Stomach (tissue), 4 donors: ENCODE measurements at regions not wholly inside any gene's neighbourhood (a gene's known extent, or its start where the extent isn't known, plus 50 kb on each side); places are given as distances from the start of the nearest gene placed in this dataset.

Experiments used
- EP300 ChIP-seq: sonication (generic); formaldehyde crosslinking; IDR thresholded peaks from one replicate; pipeline ENCODE4 v1.6.1; 2017; ENCODE audit warnings: antibody characterized with exemption
- POLR2A ChIP-seq, 4 donors: fragments of 450-650 bp; IDR thresholded peaks; one replicate each; pipeline ENCODE4 v1.6.1; 2016; ENCODE audit warnings: antibody characterized with exemption in 4 of 4, control low read depth in 2 of 4, mild to moderate bottlenecking in 1 of 4, moderate library complexity in 1 of 4
- POLR2AphosphoS5 ChIP-seq, 3 donors: sonication (generic); formaldehyde crosslinking; IDR thresholded peaks; one replicate each; pipeline ENCODE4 v1.6.1; 2016; ENCODE audit warnings: antibody characterized with exemption in 3 of 3
- TF ChIP-seq, protein P1 (sequence below), 7 experiments: fragments of 450-650 bp in 4 of 7; fragments of 200-600 bp in 3 of 7; sonication (generic) in 3 of 7; IDR thresholded peaks; one replicate each; pipeline ENCODE4 v1.5.1; 2016 to 2019; ENCODE audit warnings: antibody characterized with exemption in 7 of 7, control low read depth in 2 of 7, mild to moderate bottlenecking in 1 of 7

DNA sequence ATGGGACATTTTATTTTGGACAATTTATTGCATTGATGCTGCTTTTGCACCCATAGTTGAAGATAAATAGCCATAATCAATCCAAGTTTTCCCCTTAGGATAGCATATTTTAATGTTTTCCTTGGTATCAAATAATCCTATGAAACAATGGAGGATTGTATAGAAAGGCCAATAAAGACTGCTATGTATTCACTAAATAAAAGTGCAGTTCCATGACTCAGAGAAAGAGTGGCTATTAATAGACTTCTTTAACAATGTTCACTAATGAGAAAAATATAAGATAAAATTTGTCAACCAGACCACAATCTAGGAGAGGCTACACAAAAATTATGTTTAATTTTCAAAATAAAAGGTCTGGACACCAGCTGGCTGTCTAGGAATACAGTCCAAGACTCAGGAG lies 560.9 kb upstream of the AGTR1 start:
- no peak for TF ChIP-seq POLR2A (IDR thresholded peaks at IDR 0.05)
- TF ChIP-seq, protein P1, sequence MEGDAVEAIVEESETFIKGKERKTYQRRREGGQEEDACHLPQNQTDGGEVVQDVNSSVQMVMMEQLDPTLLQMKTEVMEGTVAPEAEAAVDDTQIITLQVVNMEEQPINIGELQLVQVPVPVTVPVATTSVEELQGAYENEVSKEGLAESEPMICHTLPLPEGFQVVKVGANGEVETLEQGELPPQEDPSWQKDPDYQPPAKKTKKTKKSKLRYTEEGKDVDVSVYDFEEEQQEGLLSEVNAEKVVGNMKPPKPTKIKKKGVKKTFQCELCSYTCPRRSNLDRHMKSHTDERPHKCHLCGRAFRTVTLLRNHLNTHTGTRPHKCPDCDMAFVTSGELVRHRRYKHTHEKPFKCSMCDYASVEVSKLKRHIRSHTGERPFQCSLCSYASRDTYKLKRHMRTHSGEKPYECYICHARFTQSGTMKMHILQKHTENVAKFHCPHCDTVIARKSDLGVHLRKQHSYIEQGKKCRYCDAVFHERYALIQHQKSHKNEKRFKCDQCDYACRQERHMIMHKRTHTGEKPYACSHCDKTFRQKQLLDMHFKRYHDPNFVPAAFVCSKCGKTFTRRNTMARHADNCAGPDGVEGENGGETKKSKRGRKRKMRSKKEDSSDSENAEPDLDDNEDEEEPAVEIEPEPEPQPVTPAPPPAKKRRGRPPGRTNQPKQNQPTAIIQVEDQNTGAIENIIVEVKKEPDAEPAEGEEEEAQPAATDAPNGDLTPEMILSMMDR (IDR thresholded peaks at IDR 0.05): no peak
- TF ChIP-seq EP300: no peak
- TF ChIP-seq POLR2AphosphoS5 (IDR thresholded peaks at IDR 0.05): no peak
